Mesenchymal stem cell (in vitro differentiated cells and primary cell): ENCODE measurements at regions not wholly inside any gene's neighbourhood (a gene's known extent, or its start where the extent isn't known, plus 50 kb on each side); places are given as distances from the start of the nearest gene placed in this dataset.

Experiments used
- DNase-seq: peaks from one replicate; pipeline ENCODE4 v3.0.0-alpha.2; 2013
- H2AFZ ChIP-seq: one replicate; pipeline ENCODE4 v1.6.1; 2013; ENCODE audit warnings: low read depth, mild to moderate bottlenecking, control low read depth, inconsistent platforms, low read length, moderate library complexity
- H2AK5ac ChIP-seq: 2 replicates; pipeline ENCODE4 v1.6.1; 2013; ENCODE audit warnings: low read length, moderate library complexity, mild to moderate bottlenecking, inconsistent platforms; ENCODE audit not compliant: severe bottlenecking
- H2BK120ac ChIP-seq: one replicate; pipeline ENCODE4 v1.6.1; 2013; ENCODE audit warnings: low read depth, mild to moderate bottlenecking, inconsistent platforms, low read length, moderate library complexity
- H2BK12ac ChIP-seq, 2 experiments: one replicate each; pipeline ENCODE4 v1.6.1; 2013; ENCODE audit warnings: inconsistent platforms in 2 of 2, low read length in 2 of 2, mild to moderate bottlenecking in 2 of 2, moderate library complexity in 2 of 2, control low read depth in 1 of 2
- H2BK15ac ChIP-seq: one replicate; pipeline ENCODE4 v1.6.1; 2013; ENCODE audit warnings: mild to moderate bottlenecking, low read depth, inconsistent platforms; ENCODE audit not compliant: poor library complexity, severe bottlenecking
- H2BK5ac ChIP-seq: 2 replicates; pipeline ENCODE4 v1.6.1; 2013; ENCODE audit warnings: low read depth, mild to moderate bottlenecking, low read length, control low read depth, inconsistent platforms; ENCODE audit not compliant: poor library complexity, severe bottlenecking
- H3K14ac ChIP-seq, 2 experiments: one replicate each; pipeline ENCODE4 v1.6.1; 2013; ENCODE audit warnings: inconsistent platforms in 2 of 2, low read length in 2 of 2, control low read depth in 1 of 2, mild to moderate bottlenecking in 1 of 2, moderate library complexity in 1 of 2
- H3K18ac ChIP-seq, 2 experiments: one replicate each; pipeline ENCODE4 v1.6.1; 2013; ENCODE audit warnings: inconsistent platforms in 2 of 2, low read length in 2 of 2, control low read depth in 1 of 2, low read depth in 1 of 2, mild to moderate bottlenecking in 1 of 2
- H3K23ac ChIP-seq, 2 experiments: one replicate each; pipeline ENCODE4 v1.6.1; 2013; ENCODE audit warnings: inconsistent platforms in 2 of 2, low read length in 2 of 2, mild to moderate bottlenecking in 2 of 2, moderate library complexity in 2 of 2, control low read depth in 1 of 2
- H3K27ac ChIP-seq: 2 replicates; pipeline ENCODE4 v1.5.1; 2013; ENCODE audit warnings: mild to moderate bottlenecking, moderate library complexity, low read length, control low read depth, inconsistent platforms; ENCODE audit not compliant: poor library complexity, severe bottlenecking
- H3K27me3 ChIP-seq, 2 experiments: 2 replicates each; pipeline versions ENCODE4 v1.6.1 to v1.7.0; 2013; ENCODE audit warnings: low read length in 2 of 2, mild to moderate bottlenecking in 2 of 2, moderate library complexity in 2 of 2, control low read depth in 1 of 2, inconsistent platforms in 1 of 2; ENCODE audit not compliant: control insufficient read depth in 1 of 2, insufficient read depth in 1 of 2
- H3K36me3 ChIP-seq, 2 experiments: 2 replicates each; pipeline versions ENCODE4 v1.6.1 to v1.7.0; 2013; ENCODE audit warnings: low read length in 2 of 2, control low read depth in 1 of 2, inconsistent platforms in 1 of 2, low read depth in 1 of 2, mild to moderate bottlenecking in 1 of 2; ENCODE audit not compliant: insufficient read depth in 2 of 2, control insufficient read depth in 1 of 2
- H3K4ac ChIP-seq, 2 experiments: one replicate each; pipeline ENCODE4 v1.6.1; 2013; ENCODE audit warnings: inconsistent platforms in 2 of 2, low read length in 2 of 2, mild to moderate bottlenecking in 2 of 2, moderate library complexity in 2 of 2, control low read depth in 1 of 2, low read depth in 1 of 2
- H3K4me1 ChIP-seq: 2 replicates; pipeline ENCODE4 v1.6.1; 2013; ENCODE audit warnings: low read depth, low read length, control low read depth; ENCODE audit not compliant: control insufficient read depth, insufficient read depth
- H3K4me2 ChIP-seq: 2 replicates; pipeline ENCODE4 v1.6.1; 2013; ENCODE audit warnings: low read length, mild to moderate bottlenecking, inconsistent platforms; ENCODE audit not compliant: poor library complexity, severe bottlenecking
- H3K4me3 ChIP-seq, 2 experiments: 2 replicates each; pipeline versions ENCODE4 v1.5.1 to v1.7.0; 2013; ENCODE audit warnings: low read length in 2 of 2, mild to moderate bottlenecking in 2 of 2, control low read depth in 1 of 2, low read depth in 1 of 2; ENCODE audit not compliant: insufficient read depth in 1 of 2
- H3K79me1 ChIP-seq: replicated peaks from 2 replicates; pipeline ENCODE4 v1.6.1; 2013; ENCODE audit warnings: mild to moderate bottlenecking, control low read depth, low read length, inconsistent platforms; ENCODE audit not compliant: poor library complexity, severe bottlenecking
- H3K9ac ChIP-seq: 2 replicates; pipeline ENCODE4 v1.7.0; 2013; ENCODE audit warnings: mild to moderate bottlenecking, low read length, moderate library complexity
- H3K9me3 ChIP-seq: 2 replicates; pipeline ENCODE4 v1.7.0; 2013; ENCODE audit warnings: mild to moderate bottlenecking, low read length; ENCODE audit not compliant: control insufficient read depth
- H4K8ac ChIP-seq: one replicate; pipeline ENCODE4 v1.6.1; 2013; ENCODE audit warnings: inconsistent platforms, mild to moderate bottlenecking, low read length, moderate library complexity
- H4K91ac ChIP-seq: one replicate; pipeline ENCODE4 v1.6.1; 2013; ENCODE audit warnings: mild to moderate bottlenecking, low read length, inconsistent platforms
- WGBS: methylation state at CpG from one replicate; pipeline ENCODE4 v1.1.7; 2013; ENCODE audit warnings: mixed read lengths; 5-methylcytosine and 5-hydroxymethylcytosine counted together

- Histone ChIP-seq H3K9me3 (peaks cover 26% of the 10 kb centered on the region), H3K79me1 (no peaks in the 10 kb centered on the region), H3K4me1 (peaks cover 2% of the 10 kb centered on the region), H3K23ac (no peak overlapping the region), H2BK5ac (no peak overlapping the region), H3K4me2 (no peak overlapping the region), H3K18ac (no peak overlapping the region), H3K14ac (no peak overlapping the region), H3K36me3 (no peaks in the 10 kb centered on the region), H3K4me3 (no peak overlapping the region), H2BK120ac (no peak overlapping the region), H3K27me3 (no peaks in the 10 kb centered on the region), H2AK5ac (no peak overlapping the region), H4K8ac (no peak overlapping the region), H3K27ac (peak overlapping the region; percentile 44), H2BK15ac (no peak overlapping the region), H2AFZ (no peak overlapping the region), H2BK12ac (no peak overlapping the region), H4K91ac (no peak overlapping the region), H3K4ac (no peak overlapping the region), H3K9ac (no peak overlapping the region)
- WGBS: 100% methylated on average over 1 of the region's 7 CpGs
- no peak for DNase-seq
Observed at GRCh38 chr4:153950100-153950979, 161.5 kb upstream of the SFRP2 start.

- H3K4ac ChIP-seq: no peak overlapping the region
- H3K23ac ChIP-seq: no peak overlapping the region
- H3K79me1 ChIP-seq: no peaks in the 10 kb centered on the region
- no peak overlapping the region for H2BK5ac ChIP-seq
- H3K9me3 ChIP-seq: peaks cover 35% of the 10 kb centered on the region
- peaks cover 2% of the 10 kb centered on the region for H3K4me1 ChIP-seq
- no peak overlapping the region for H4K8ac ChIP-seq
- H3K9ac ChIP-seq: no peak overlapping the region
- no peak overlapping the region for H3K4me3 ChIP-seq
- H3K27ac ChIP-seq: no peak overlapping the region
- H3K36me3 ChIP-seq: no peaks in the 10 kb centered on the region
- H2BK12ac ChIP-seq: no peak overlapping the region
- H2BK120ac ChIP-seq: no peak overlapping the region
- no peak for DNase-seq
- no peak overlapping the region for H3K4me2 ChIP-seq
- no peak overlapping the region for H4K91ac ChIP-seq
- WGBS: 79% methylated on average over 1 of the region's 1 CpG
- H2AFZ ChIP-seq: no peak overlapping the region
- no peaks in the 10 kb centered on the region for H3K27me3 ChIP-seq
- H3K14ac ChIP-seq: no peak overlapping the region
- H2AK5ac ChIP-seq: no peak overlapping the region
- no peak overlapping the region for H3K18ac ChIP-seq
- H2BK15ac ChIP-seq: no peak overlapping the region
Observed at GRCh38 chr4:153948041-153948440, 159.2 kb upstream of the SFRP2 start.

GRCh38 chr4:153947124-153947523, 158.2 kb upstream of the SFRP2 start:
- Histone ChIP-seq H4K8ac (peak overlapping the region; percentile 9), H2BK12ac (no peak overlapping the region), H3K27ac (no peak overlapping the region), H3K27me3 (no peaks in the 10 kb centered on the region), H3K4me3 (no peak overlapping the region), H4K91ac (no peak overlapping the region), H3K79me1 (no peaks in the 10 kb centered on the region), H3K4ac (no peak overlapping the region), H2BK120ac (no peak overlapping the region), H3K9me3 (peaks cover 35% of the 10 kb centered on the region), H3K4me1 (peaks cover 2% of the 10 kb centered on the region), H2AFZ (no peak overlapping the region), H3K4me2 (no peak overlapping the region), H2BK15ac (no peak overlapping the region), H3K36me3 (no peaks in the 10 kb centered on the region), H3K14ac (no peak overlapping the region), H2BK5ac (no peak overlapping the region), H3K23ac (no peak overlapping the region), H2AK5ac (no peak overlapping the region), H3K18ac (no peak overlapping the region), H3K9ac (no peak overlapping the region)
- no peak for DNase-seq
- WGBS: 79% methylated on average over 1 of the region's 1 CpG

GRCh38 chr4:153945704-153946103, 156.8 kb upstream of the SFRP2 start:
- no CpG with 5 or more reads among the region's 1 CpG for WGBS
- no peak overlapping the region for H2AK5ac ChIP-seq
- H3K4ac ChIP-seq: no peak overlapping the region
- H3K79me1 ChIP-seq: no peaks in the 10 kb centered on the region
- no peak overlapping the region for H4K8ac ChIP-seq
- no peak overlapping the region for H2BK120ac ChIP-seq
- no peak for DNase-seq
- no peak overlapping the region for H4K91ac ChIP-seq
- no peak overlapping the region for H2BK5ac ChIP-seq
- peaks cover 35% of the 10 kb centered on the region for H3K9me3 ChIP-seq
- H3K27me3 ChIP-seq: no peaks in the 10 kb centered on the region
- no peak overlapping the region for H3K18ac ChIP-seq
- no peak overlapping the region for H3K9ac ChIP-seq
- H2BK15ac ChIP-seq: no peak overlapping the region
- no peak overlapping the region for H3K14ac ChIP-seq
- no peak overlapping the region for H3K27ac ChIP-seq
- no peak overlapping the region for H3K23ac ChIP-seq
- no peak overlapping the region for H2BK12ac ChIP-seq
- H3K4me3 ChIP-seq: no peak overlapping the region
- no peak overlapping the region for H2AFZ ChIP-seq
- H3K4me2 ChIP-seq: no peak overlapping the region
- H3K4me1 ChIP-seq: peaks cover 2% of the 10 kb centered on the region
- H3K36me3 ChIP-seq: no peaks in the 10 kb centered on the region
